Fibroblast of villous mesenchyme (primary cell): ENCODE measurements at regions not wholly inside any gene's neighbourhood (a gene's known extent, or its start where the extent isn't known, plus 50 kb on each side); places are given as distances from the start of the nearest gene placed in this dataset.
A peak's percentile ranks its signal among the peaks of the same experiment; 100 is the strongest.

Source experiments
- DNase-seq: peaks from one replicate; pipeline ENCODE4 v3.0.0-alpha.2; 2010; ENCODE audit warnings: low read depth
- H3K4me3 ChIP-seq: 2 replicates; pipeline ENCODE4 v1.5.1; 2011; ENCODE audit warnings: low read depth, mild to moderate bottlenecking, low read length
- CTCF ChIP-seq: IDR thresholded peaks from 2 replicates; pipeline ENCODE4 v1.5.1; 2012; ENCODE audit warnings: low read depth, mild to moderate bottlenecking, low read length; ENCODE audit not compliant: insufficient read depth

GRCh38 chr2:226018641-226019040, 619.1 kb downstream of the NYAP2 start:
- DNase-seq, result no peak
- no peak overlapping the region for H3K4me3 ChIP-seq
- TF ChIP-seq CTCF, result no peak

- no peak overlapping the region for H3K4me3 ChIP-seq
- TF ChIP-seq CTCF, result no peak
- no peak for DNase-seq
These were observed 618.0 kb downstream of the NYAP2 start for GRCh38 chr2:226017537-226017936.

- no peak for TF ChIP-seq CTCF
- no peak overlapping the region for H3K4me3 ChIP-seq
- no peak for DNase-seq
These were observed 617.6 kb downstream of the NYAP2 start for GRCh38 chr2:226017107-226017506.

GRCh38 chr2:226011716-226012450, 612.4 kb downstream of the NYAP2 start:
- no peak overlapping the region for H3K4me3 ChIP-seq

GRCh38 chr2:226002438-226002837, 602.9 kb downstream of the NYAP2 start:
- no peak overlapping the region for H3K4me3 ChIP-seq
- DNase-seq, result peak; percentile 72
- no peak for TF ChIP-seq CTCF

More at GRCh38 chr2:226011716-226012450, 612.4 kb downstream of the NYAP2 start:
- no peak for DNase-seq
- no peak for TF ChIP-seq CTCF

GRCh38 chr2:226001716-226002115, 602.2 kb downstream of the NYAP2 start:
- TF ChIP-seq CTCF, result no peak
- H3K4me3 ChIP-seq, result no peak overlapping the region
- peak; percentile 26 for DNase-seq

GRCh38 chr2:225999692-226000091, 600.2 kb downstream of the NYAP2 start:
- H3K4me3 ChIP-seq, result no peak overlapping the region
- no peak for TF ChIP-seq CTCF
- DNase-seq, result no peak
